ENCODE measurements at regions not wholly inside any gene's neighbourhood (a gene's known extent, or its start where the extent isn't known, plus 50 kb on each side); places are given as distances from the start of the nearest gene placed in this dataset.

DNA sequence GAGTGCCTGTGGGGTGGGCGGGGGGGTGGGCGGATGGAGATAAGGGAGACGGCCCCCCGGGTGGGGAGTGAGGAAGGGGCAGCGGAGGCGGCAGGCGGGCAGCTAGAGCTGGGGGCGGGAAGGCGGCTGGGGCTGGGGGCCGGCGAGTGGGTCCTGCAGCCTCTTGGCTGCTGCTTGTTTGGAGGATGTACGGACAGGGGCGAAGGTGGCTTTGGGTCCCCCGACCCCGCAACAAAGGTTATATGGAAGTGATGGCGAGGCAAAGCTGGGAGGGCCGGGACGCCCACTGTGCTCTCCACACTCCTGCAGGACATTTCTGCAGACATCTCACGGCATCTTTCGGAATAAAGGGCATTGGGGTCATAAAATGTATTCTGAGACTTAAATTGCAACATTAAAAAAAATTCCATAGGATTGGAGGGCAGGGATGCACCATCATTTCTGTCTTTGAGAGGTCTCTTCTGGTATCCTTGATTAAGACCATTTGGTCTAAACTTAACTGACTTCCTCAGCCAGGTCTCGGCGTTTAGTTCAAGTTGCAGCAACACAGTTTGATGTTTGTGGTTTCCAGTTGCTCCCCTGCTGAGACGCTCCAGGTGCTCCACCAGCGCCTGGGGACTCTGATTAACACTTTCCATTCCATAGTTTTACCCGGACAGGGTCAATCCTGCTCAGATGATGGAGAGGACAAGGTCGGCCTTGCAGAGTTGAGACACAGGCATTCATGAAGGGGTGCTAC lies 101.6 kb upstream of the SSBP2 start:
- no peak for TF ChIP-seq SIN3A (IDR thresholded peaks at IDR 0.05; ENCODE audit: borderline replicate concordance, insufficient read depth, low read length)
- no peak for TF ChIP-seq TAF1 (IDR thresholded peaks at IDR 0.05; ENCODE audit: borderline replicate concordance, insufficient read depth, low read length)
- TF ChIP-seq POLR2AphosphoS5 (IDR thresholded peaks at IDR 0.05; ENCODE audit: low read depth, low read length) = no peak
- TF ChIP-seq, protein P1, sequence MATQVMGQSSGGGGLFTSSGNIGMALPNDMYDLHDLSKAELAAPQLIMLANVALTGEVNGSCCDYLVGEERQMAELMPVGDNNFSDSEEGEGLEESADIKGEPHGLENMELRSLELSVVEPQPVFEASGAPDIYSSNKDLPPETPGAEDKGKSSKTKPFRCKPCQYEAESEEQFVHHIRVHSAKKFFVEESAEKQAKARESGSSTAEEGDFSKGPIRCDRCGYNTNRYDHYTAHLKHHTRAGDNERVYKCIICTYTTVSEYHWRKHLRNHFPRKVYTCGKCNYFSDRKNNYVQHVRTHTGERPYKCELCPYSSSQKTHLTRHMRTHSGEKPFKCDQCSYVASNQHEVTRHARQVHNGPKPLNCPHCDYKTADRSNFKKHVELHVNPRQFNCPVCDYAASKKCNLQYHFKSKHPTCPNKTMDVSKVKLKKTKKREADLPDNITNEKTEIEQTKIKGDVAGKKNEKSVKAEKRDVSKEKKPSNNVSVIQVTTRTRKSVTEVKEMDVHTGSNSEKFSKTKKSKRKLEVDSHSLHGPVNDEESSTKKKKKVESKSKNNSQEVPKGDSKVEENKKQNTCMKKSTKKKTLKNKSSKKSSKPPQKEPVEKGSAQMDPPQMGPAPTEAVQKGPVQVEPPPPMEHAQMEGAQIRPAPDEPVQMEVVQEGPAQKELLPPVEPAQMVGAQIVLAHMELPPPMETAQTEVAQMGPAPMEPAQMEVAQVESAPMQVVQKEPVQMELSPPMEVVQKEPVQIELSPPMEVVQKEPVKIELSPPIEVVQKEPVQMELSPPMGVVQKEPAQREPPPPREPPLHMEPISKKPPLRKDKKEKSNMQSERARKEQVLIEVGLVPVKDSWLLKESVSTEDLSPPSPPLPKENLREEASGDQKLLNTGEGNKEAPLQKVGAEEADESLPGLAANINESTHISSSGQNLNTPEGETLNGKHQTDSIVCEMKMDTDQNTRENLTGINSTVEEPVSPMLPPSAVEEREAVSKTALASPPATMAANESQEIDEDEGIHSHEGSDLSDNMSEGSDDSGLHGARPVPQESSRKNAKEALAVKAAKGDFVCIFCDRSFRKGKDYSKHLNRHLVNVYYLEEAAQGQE (IDR thresholded peaks at IDR 0.05; ENCODE audit: insufficient read depth in 1 of 2, low read depth in 2 of 2, low read length in 2 of 2) = no peak
- TF ChIP-seq FOXP2 (optimal IDR thresholded peaks at IDR 0.05; ENCODE audit: borderline replicate concordance, extremely low read depth, extremely low read length, insufficient read depth) = no peak

- TF ChIP-seq POLR2AphosphoS5 (IDR thresholded peaks at IDR 0.05; ENCODE audit: low read depth, low read length) = peak; percentile 67; the same call in 1 of the 2 replicates
- peak; percentile 93; the same call in 1 of the 2 replicates for TF ChIP-seq SIN3A (IDR thresholded peaks at IDR 0.05; ENCODE audit: borderline replicate concordance, insufficient read depth, low read length)
- TF ChIP-seq FOXP2 (optimal IDR thresholded peaks at IDR 0.05; ENCODE audit: borderline replicate concordance, extremely low read depth, extremely low read length, insufficient read depth) = peak; percentile 100
- TF ChIP-seq, protein P1 (IDR thresholded peaks at IDR 0.05; ENCODE audit: insufficient read depth in 1 of 2, low read depth in 2 of 2, low read length in 2 of 2) = peak; percentile 45 to 60; a peak in 3 of 4 replicates
- peak; percentile 87; the same call in 1 of the 2 replicates for TF ChIP-seq TAF1 (IDR thresholded peaks at IDR 0.05; ENCODE audit: borderline replicate concordance, insufficient read depth, low read length)
Observed at GRCh38 chr5:81851481-81852178, 100.7 kb upstream of the SSBP2 start.

DNA sequence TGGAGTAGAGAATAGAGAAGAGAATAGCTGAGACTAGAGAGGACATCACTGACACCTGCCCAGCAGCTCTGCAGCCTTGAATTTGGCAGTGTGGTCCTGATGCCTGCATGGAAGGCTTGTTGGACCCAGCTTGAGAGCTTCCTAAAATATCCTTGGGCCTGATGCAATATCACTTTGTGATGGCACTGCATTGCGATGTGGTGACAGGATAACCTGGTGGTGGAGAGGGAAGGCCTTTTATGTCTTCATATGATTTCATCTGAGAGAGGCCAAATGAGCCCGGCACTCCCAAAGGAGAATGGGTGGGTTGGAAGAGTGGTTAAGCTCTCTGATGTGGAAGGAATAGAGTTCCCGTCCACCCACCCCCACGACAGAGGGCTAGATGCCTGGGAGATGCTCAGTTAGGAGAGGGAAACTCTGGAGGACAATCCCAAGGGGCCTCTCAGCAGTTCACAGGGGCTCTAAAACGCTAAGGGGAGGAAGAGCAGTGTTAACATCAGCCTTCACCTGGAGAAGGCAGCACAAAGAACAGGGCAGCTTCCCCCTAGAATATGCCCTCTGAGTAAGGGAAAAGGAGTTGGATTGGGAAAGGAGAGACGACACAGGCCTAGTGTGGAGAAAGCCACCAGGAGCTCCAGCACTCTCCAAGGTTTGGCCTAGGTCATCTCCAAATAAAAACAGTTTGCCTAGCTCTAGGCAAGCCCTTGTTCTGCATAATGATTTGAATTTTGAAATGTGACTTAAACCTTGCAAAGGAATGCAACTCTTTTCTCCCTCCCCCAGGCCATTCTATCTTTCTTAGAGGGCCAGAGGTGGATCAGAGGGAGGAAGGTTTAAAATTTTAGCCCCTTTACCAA lies 99.8 kb upstream of the SSBP2 start:
- TF ChIP-seq, protein P1 (IDR thresholded peaks at IDR 0.05; ENCODE audit: insufficient read depth in 1 of 2, low read depth in 2 of 2, low read length in 2 of 2) = no peak

GRCh38 chr5:81849770-81850367 lies 99.0 kb upstream of the SSBP2 start:
- TF ChIP-seq TAF1 (IDR thresholded peaks at IDR 0.05; ENCODE audit: borderline replicate concordance, insufficient read depth, low read length) (no peak), POLR2AphosphoS5 (IDR thresholded peaks at IDR 0.05; ENCODE audit: low read depth, low read length) (no peak), FOXP2 (optimal IDR thresholded peaks at IDR 0.05; ENCODE audit: borderline replicate concordance, extremely low read depth, extremely low read length, insufficient read depth) (no peak), SIN3A (IDR thresholded peaks at IDR 0.05; ENCODE audit: borderline replicate concordance, insufficient read depth, low read length) (no peak)
- TF ChIP-seq, protein P1 (IDR thresholded peaks at IDR 0.05; ENCODE audit: insufficient read depth in 1 of 2, low read depth in 2 of 2, low read length in 2 of 2) = no peak

All from PFSK-1 (cell line).